ENCODE measurements at regions not wholly inside any gene's neighbourhood (a gene's known extent, or its start where the extent isn't known, plus 50 kb on each side); places are given as distances from the start of the nearest gene placed in this dataset.

DNA sequence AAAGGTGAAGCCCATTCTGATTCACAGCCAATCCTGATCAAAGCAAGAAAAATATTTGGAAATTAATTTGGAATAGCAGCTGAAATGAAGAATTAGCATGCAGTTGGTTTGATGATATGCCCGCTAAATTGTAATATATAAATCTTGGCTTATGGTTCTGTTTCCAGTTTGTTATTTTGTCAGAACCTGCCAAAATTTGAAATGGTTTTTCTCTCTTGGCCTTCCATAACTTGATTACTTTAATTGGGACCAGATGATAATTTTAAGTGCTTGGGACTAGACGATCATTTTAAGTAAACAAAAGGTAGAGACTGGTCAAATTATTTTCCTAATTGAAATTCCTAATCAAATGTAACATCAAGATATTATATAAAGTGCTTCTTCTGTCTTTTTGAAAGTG lies 842.4 kb downstream of the TBL1XR1 start:
- Histone ChIP-seq H4K20me1 (replicated peaks; ENCODE audit: control insufficient read depth, insufficient read depth, low read length) (no peaks in the 10 kb centered on the region), H3K9me1 (ENCODE audit: control insufficient read depth, insufficient read depth, low read length) (no peaks in the 10 kb centered on the region), H3K4me1 (replicated peaks in 1 of 2; ENCODE audit: control insufficient read depth in 2 of 2, insufficient read depth in 2 of 2, low read length in 2 of 2) (no peaks in the 10 kb centered on the region), H3K4me3 (no peak overlapping the region), H2AFZ (ENCODE audit: low read depth, low read length) (no peak overlapping the region), H3K4me2 (ENCODE audit: insufficient read depth, low read length) (no peak overlapping the region), H3K27ac (ENCODE audit: extremely low read depth, low read depth, low read length) (no peak overlapping the region), H3K9ac (ENCODE audit: insufficient read depth in 1 of 2, low read depth in 2 of 2, low read length in 2 of 2) (no peak overlapping the region), H3K36me3 (ENCODE audit: control insufficient read depth, insufficient read depth, low read length) (no peaks in the 10 kb centered on the region), H3K9me3 (replicated peaks; ENCODE audit: control insufficient read depth, insufficient read depth, low read depth, low read length) (no peaks in the 10 kb centered on the region), H3K27me3 (ENCODE audit: control insufficient read depth in 2 of 2, insufficient read depth in 2 of 2, low read length in 2 of 2) (no peaks in the 10 kb centered on the region), H3K79me2 (ENCODE audit: control insufficient read depth, insufficient read depth, low read length) (no peaks in the 10 kb centered on the region)
- DNase-seq (ENCODE audit: extremely low read depth in 1 of 4, low spot score in 3 of 4): no peak
- CTCF ChIA-PET (ENCODE audit: low intra/inter-chr PET ratio): no interaction called here
- BruUV-seq (replicated peaks): no TSS peak
- no peak for ATAC-seq
- TF ChIP-seq ZNF584 (CRISPR knock-in tag; IDR thresholded peaks at IDR 0.05; ENCODE audit: low read depth) (no peak), TBL1XR1 (IDR thresholded peaks at IDR 0.05; ENCODE audit: low read length in 2 of 2) (no peak), ZNF217 (CRISPR knock-in tag; IDR thresholded peaks at IDR 0.05) (no peak), POLR2H (tag; IDR thresholded peaks at IDR 0.05; ENCODE audit: low read depth) (no peak), CHD1 (IDR thresholded peaks at IDR 0.05; ENCODE audit: low read length) (no peak), NELFE (IDR thresholded peaks at IDR 0.05; ENCODE audit: insufficient read depth, insufficient read length) (no peak), HDGF (IDR thresholded peaks at IDR 0.05) (no peak), ZNF830 (CRISPR knock-in tag; IDR thresholded peaks at IDR 0.05) (no peak), KDM2B (CRISPR knock-in tag; IDR thresholded peaks at IDR 0.05) (no peak), SMARCA4 (IDR thresholded peaks at IDR 0.05) (no peak), MEF2D (tag; conservative IDR thresholded peaks at IDR 0.05; ENCODE audit: low read depth) (no peak), PYGO2 (tag; IDR thresholded peaks at IDR 0.05) (no peak)
- TF ChIP-seq, protein P1, sequence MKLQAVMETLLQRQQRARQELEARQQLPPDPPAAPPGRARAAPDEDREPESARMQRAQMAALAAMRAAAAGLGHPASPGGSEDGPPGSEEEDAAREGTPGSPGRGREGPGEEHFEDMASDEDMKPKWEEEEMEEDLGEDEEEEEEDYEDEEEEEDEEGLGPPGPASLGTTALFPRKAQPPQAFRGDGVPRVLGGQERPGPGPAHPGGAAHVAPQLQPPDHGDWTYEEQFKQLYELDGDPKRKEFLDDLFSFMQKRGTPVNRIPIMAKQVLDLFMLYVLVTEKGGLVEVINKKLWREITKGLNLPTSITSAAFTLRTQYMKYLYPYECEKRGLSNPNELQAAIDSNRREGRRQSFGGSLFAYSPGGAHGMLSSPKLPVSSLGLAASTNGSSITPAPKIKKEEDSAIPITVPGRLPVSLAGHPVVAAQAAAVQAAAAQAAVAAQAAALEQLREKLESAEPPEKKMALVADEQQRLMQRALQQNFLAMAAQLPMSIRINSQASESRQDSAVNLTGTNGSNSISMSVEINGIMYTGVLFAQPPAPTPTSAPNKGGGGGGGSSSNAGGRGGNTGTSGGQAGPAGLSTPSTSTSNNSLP (IDR thresholded peaks at IDR 0.05; ENCODE audit: borderline replicate concordance, low read depth, low read length): no peak
- TF ChIP-seq, protein P2, sequence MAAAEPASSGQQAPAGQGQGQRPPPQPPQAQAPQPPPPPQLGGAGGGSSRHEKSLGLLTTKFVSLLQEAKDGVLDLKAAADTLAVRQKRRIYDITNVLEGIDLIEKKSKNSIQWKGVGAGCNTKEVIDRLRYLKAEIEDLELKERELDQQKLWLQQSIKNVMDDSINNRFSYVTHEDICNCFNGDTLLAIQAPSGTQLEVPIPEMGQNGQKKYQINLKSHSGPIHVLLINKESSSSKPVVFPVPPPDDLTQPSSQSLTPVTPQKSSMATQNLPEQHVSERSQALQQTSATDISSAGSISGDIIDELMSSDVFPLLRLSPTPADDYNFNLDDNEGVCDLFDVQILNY (CRISPR knock-in tag; IDR thresholded peaks at IDR 0.05): no peak
- TF ChIP-seq, protein P3, sequence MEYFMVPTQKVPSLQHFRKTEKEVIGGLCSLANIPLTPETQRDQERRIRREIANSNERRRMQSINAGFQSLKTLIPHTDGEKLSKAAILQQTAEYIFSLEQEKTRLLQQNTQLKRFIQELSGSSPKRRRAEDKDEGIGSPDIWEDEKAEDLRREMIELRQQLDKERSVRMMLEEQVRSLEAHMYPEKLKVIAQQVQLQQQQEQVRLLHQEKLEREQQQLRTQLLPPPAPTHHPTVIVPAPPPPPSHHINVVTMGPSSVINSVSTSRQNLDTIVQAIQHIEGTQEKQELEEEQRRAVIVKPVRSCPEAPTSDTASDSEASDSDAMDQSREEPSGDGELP (CRISPR knock-in tag; IDR thresholded peaks at IDR 0.05; ENCODE audit: borderline replicate concordance): no peak
- FAIRE-seq: no peak
- WGBS (ENCODE audit: insufficient coverage, low coverage, missing lambda C conversion rate): 3% methylated on average over 2 of the region's 2 CpGs
- in situ Hi-C loops (cut with MboI) (no loop called here), intact Hi-C loops (cut with micrococcal nuclease) (no loop called here)
- POLR2A ChIA-PET: no interaction called here

Measured in K562 (cell line).